NT2/D1 (cell line): ENCODE measurements at regions not wholly inside any gene's neighbourhood (a gene's known extent, or its start where the extent isn't known, plus 50 kb on each side); places are given as distances from the start of the nearest gene placed in this dataset.

Experiments used
- DNase-seq: peaks from one replicate; pipeline ENCODE4 v3.0.0-alpha.2; 2011; ENCODE audit warnings: low read depth, low spot score
- H3K27me3 ChIP-seq: 2 replicates; pipeline ENCODE4 v1.6.0; 2011; ENCODE audit warnings: mild to moderate bottlenecking; ENCODE audit not compliant: insufficient read length, insufficient read depth
- H3K36me3 ChIP-seq: 2 replicates; pipeline ENCODE4 v1.6.1; 2011; ENCODE audit warnings: mild to moderate bottlenecking, low read length, mixed read lengths; ENCODE audit not compliant: insufficient read depth, insufficient read length
- H3K4me1 ChIP-seq: 2 replicates; pipeline ENCODE4 v1.5.1; 2011; ENCODE audit not compliant: insufficient read depth, insufficient read length
- H3K4me3 ChIP-seq: 2 replicates; pipeline ENCODE4 v1.5.1; 2011; ENCODE audit warnings: low read depth; ENCODE audit not compliant: insufficient read length
- H3K9ac ChIP-seq: 2 replicates; pipeline ENCODE4 v1.6.0; 2011; ENCODE audit warnings: low read depth; ENCODE audit not compliant: insufficient read length
- H3K9me3 ChIP-seq: 2 replicates; pipeline ENCODE4 v1.5.1; 2011; ENCODE audit warnings: mild to moderate bottlenecking, low read length; ENCODE audit not compliant: insufficient read depth
- SUZ12 ChIP-seq: IDR thresholded peaks from 2 replicates; pipeline ENCODE4 v1.6.1; 2011; ENCODE audit not compliant: insufficient read length, insufficient read depth; ENCODE audit errors: extremely low read depth
- YY1 ChIP-seq: IDR thresholded peaks from 2 replicates; pipeline ENCODE4 v1.6.1; 2011; ENCODE audit not compliant: insufficient read length, insufficient read depth
- ZNF274 ChIP-seq: IDR thresholded peaks from 2 replicates; pipeline ENCODE4 v1.6.1; 2011; ENCODE audit warnings: mild to moderate bottlenecking, low read depth, low read length

DNA sequence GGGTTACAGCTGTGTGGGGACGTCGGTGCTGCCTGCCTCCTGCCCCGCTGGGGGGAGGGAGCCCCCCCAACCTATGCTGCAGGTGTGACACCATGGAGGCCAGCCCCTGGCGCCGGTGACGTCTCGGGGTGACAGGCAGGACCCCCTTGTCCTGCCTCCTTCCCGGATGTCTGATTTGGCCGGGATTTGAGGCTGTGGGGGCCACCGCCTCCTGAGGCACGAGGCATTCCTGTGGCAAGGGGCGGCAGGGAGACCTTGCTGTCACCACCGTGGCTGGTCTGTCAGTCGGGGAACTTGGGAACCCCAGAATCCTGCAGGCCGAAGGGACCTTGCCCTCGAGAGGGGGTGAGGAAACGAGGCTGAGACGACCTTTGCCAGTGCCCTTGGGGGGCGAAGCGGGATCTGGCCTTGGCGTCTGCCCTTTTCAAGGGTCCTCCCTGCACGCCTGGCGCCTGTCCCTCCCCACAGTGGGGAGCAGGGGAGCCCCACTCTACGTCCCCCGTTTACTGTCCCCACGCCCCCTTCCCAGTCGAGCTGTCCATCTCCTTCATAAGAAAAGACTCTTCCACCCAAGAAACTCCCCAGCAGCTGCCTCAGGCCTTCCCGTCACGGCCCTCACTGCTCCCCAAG is 74.4 kb downstream of the METRNL start:
- no peaks in the 10 kb centered on the region for H3K27me3 ChIP-seq

GRCh38 chr17:83154311-83155127 is 75.1 kb downstream of the METRNL start:
- no peak for DNase-seq
- Histone ChIP-seq H3K4me3 (no peak overlapping the region), H3K9ac (no peak overlapping the region), H3K9me3 (no peaks in the 10 kb centered on the region), H3K36me3 (no peaks in the 10 kb centered on the region), H3K27me3 (no peaks in the 10 kb centered on the region), H3K4me1 (peaks cover 14% of the 10 kb centered on the region)
- TF ChIP-seq SUZ12 (no peak), YY1 (no peak), ZNF274 (no peak)

More for the DNA sequence above, 74.4 kb downstream of the METRNL start:
- Histone ChIP-seq H3K36me3 (no peaks in the 10 kb centered on the region), H3K4me3 (no peak overlapping the region), H3K9me3 (no peaks in the 10 kb centered on the region), H3K4me1 (peaks cover 14% of the 10 kb centered on the region), H3K9ac (no peak overlapping the region)
- no peak for DNase-seq
- TF ChIP-seq ZNF274 (no peak), SUZ12 (no peak), YY1 (no peak)

DNA sequence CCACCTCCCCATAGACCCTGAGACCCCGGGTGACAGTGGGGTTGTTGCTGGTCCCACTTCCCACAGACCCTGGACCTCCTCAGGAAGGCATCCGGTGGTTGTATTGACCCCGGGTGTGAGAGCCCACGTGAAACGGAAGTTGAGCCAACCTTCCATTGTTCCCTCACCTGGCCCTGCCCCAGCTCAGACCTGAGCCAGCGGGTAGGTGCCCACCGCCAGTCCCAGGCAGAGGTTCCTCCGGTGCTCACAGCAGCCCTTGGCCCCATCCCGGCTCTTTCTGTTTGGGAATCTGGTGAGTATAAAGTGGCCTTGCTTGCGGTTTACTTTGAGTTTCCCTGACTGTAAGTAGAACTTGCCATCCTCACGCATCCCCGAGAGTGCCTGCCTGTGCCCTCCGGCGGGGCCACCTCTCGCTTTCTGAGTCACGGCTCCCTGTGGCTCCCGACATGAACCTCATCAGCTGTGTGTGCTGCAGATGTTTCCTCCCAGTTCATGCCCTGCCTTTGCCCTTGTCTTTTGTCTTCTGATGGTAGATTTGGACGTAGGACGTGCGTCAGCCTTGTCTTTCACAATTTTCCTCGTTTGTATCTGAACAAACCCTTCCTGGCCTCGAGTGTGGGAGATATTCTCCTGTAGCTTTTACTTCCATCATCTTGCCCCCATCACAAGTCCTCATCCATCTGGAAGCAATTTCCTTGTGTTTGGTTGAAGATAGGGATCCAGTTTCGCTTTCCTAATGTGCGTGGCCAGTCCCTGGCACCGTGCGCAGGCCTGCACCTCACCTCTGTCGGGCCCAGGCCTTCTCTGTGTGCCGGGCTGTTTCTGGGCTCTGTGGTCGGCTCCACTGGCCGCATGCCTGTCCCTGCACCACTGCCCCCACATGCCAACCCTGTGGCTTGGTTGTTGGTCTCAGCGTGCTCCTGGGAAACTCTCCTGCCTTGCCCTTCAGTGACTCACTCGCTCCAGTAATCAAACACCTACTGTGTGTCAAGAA is 76.0 kb downstream of the METRNL start:
- TF ChIP-seq ZNF274 (no peak), YY1 (no peak), SUZ12 (no peak)

GRCh38 chr17:83156408-83156807 is 77.0 kb downstream of the METRNL start:
- peaks cover 10% of the 10 kb centered on the region for H3K4me1 ChIP-seq
- TF ChIP-seq YY1 (no peak), ZNF274 (no peak), SUZ12 (no peak)
- no peaks in the 10 kb centered on the region for H3K9me3 ChIP-seq
- H3K36me3 ChIP-seq = no peaks in the 10 kb centered on the region
- H3K4me3 ChIP-seq = no peak overlapping the region
- no peak for DNase-seq
- no peak overlapping the region for H3K9ac ChIP-seq
- no peaks in the 10 kb centered on the region for H3K27me3 ChIP-seq

More for the DNA sequence above, 76.0 kb downstream of the METRNL start:
- Histone ChIP-seq H3K27me3 (no peaks in the 10 kb centered on the region), H3K9ac (no peak overlapping the region), H3K9me3 (no peaks in the 10 kb centered on the region), H3K36me3 (no peaks in the 10 kb centered on the region), H3K4me3 (no peak overlapping the region), H3K4me1 (peaks cover 14% of the 10 kb centered on the region)
- no peak for DNase-seq

GRCh38 chr17:83159204-83160049 is 80.0 kb downstream of the METRNL start:
- no peak for DNase-seq
- no peak overlapping the region for H3K4me3 ChIP-seq
- no peaks in the 10 kb centered on the region for H3K9me3 ChIP-seq
- H3K36me3 ChIP-seq = no peaks in the 10 kb centered on the region
- H3K27me3 ChIP-seq = no peaks in the 10 kb centered on the region
- H3K9ac ChIP-seq = no peak overlapping the region
- H3K4me1 ChIP-seq = no peaks in the 10 kb centered on the region
- TF ChIP-seq YY1 (no peak), ZNF274 (no peak), SUZ12 (no peak)

- H3K4me3 ChIP-seq = no peak overlapping the region
- H3K36me3 ChIP-seq = no peaks in the 10 kb centered on the region
- H3K27me3 ChIP-seq = no peaks in the 10 kb centered on the region
- DNase-seq = no peak
- peaks cover 5% of the 10 kb centered on the region; the same call in 1 of the 2 replicates for H3K9me3 ChIP-seq
- H3K4me1 ChIP-seq = no peaks in the 10 kb centered on the region
- TF ChIP-seq ZNF274 (no peak), SUZ12 (no peak), YY1 (no peak)
- H3K9ac ChIP-seq = no peak overlapping the region
Measured at GRCh38 chr17:83160443-83161297, 81.3 kb downstream of the METRNL start.
